SK-N-SH (cell line): ENCODE measurements at regions not wholly inside any gene's neighbourhood (a gene's known extent, or its start where the extent isn't known, plus 50 kb on each side); places are given as distances from the start of the nearest gene placed in this dataset.
A peak's percentile ranks its signal among the peaks of the same experiment; 100 is the strongest.

Experiments
- CTCF ChIA-PET: fragments of 300-600, 350-600 bp; formaldehyde crosslinking; extraction: SDS; loops from one replicate; lab custom pipeline; 2021; lab: Yijun Ruan, JAX
- POLR2A ChIA-PET: fragments of 350-600 bp; sonication (Branson Sonifier 250); formaldehyde crosslinking; extraction: SDS; loops from one replicate; lab custom pipeline; 2020; ENCODE audit warnings: antibody characterized with exemption, inconsistent platforms; lab: Yijun Ruan, JAX
- DNase-seq: peaks from one replicate; pipeline ENCODE4 v3.0.0; 2012
- H2AFZ ChIP-seq: fragments of 200-600 bp; sonication (generic); 2 replicates; pipeline ENCODE4 v1.8.1; 2016; ENCODE audit warnings: antibody characterized with exemption, mild to moderate bottlenecking, low read depth
- H3F3A ChIP-seq: fragments of 200-600 bp; sonication (generic); replicated peaks from 2 replicates; pipeline ENCODE3; 2016; ENCODE audit warnings: antibody characterized with exemption, mild to moderate bottlenecking; ENCODE audit not compliant: insufficient read depth
- H3K27ac ChIP-seq, 2 experiments: fragments of 200-500 bp in 1 of 2; fragments of 200-600 bp in 1 of 2; sonication (Bioruptor generic) in 1 of 2; sonication (generic), shearing (Covaris generic) in 1 of 2; 2 replicates each; pipeline versions ENCODE4 v1.5.1 to v1.6.1; 2014 to 2016; ENCODE audit warnings: low read depth in 2 of 2, inconsistent platforms in 1 of 2, low read length in 1 of 2, mild to moderate bottlenecking in 1 of 2, mixed read lengths in 1 of 2
- H3K27me3 ChIP-seq: fragments of 200-600 bp; sonication (generic), shearing (Covaris generic); 2 replicates; pipeline ENCODE4 v1.6.1; 2016; ENCODE audit warnings: mixed run types; ENCODE audit not compliant: insufficient read depth
- H3K36me3 ChIP-seq, 2 experiments: fragments of 200-500 bp in 1 of 2; fragments of 200-600 bp in 1 of 2; sonication (Bioruptor generic) in 1 of 2; sonication (generic) in 1 of 2; replicated peaks in 1 of 2; 2 replicates each; pipeline versions ENCODE3 to v1.5.1; 2014 to 2016; ENCODE audit warnings: low read length in 1 of 2, mild to moderate bottlenecking in 1 of 2; ENCODE audit not compliant: insufficient read depth in 2 of 2, control insufficient read depth in 1 of 2
- H3K4me1 ChIP-seq, 2 experiments: fragments of 200-500 bp in 1 of 2; fragments of 200-600 bp in 1 of 2; sonication (Bioruptor generic) in 1 of 2; sonication (generic), shearing (Covaris generic) in 1 of 2; 2 replicates each; pipeline versions ENCODE4 v1.5.1 to v1.6.1; 2014 to 2016; ENCODE audit warnings: low read depth in 1 of 2, low read length in 1 of 2, mixed run types in 1 of 2; ENCODE audit not compliant: insufficient read depth in 2 of 2, control insufficient read depth in 1 of 2
- H3K4me2 ChIP-seq: fragments of 200-600 bp; sonication (generic), shearing (Covaris generic); 2 replicates; pipeline ENCODE4 v1.6.1; 2017; ENCODE audit warnings: mixed run types
- H3K4me3 ChIP-seq, 2 experiments: fragments of 200-500 bp in 1 of 2; fragments of 200-600 bp in 1 of 2; sonication (Bioruptor generic) in 1 of 2; sonication (generic), shearing (Covaris generic) in 1 of 2; 2 replicates each; pipeline versions ENCODE4 v1.5.1 to v1.8.1; 2014 to 2016; ENCODE audit warnings: low read depth in 2 of 2, inconsistent platforms in 1 of 2, low read length in 1 of 2, mild to moderate bottlenecking in 1 of 2, mixed read lengths in 1 of 2, moderate library complexity in 1 of 2
- H3K79me2 ChIP-seq: fragments of 200-600 bp; sonication (generic); 2 replicates; pipeline ENCODE4 v1.8.1; 2017; ENCODE audit warnings: mild to moderate bottlenecking; ENCODE audit not compliant: insufficient read depth
- H3K9ac ChIP-seq: fragments of 200-600 bp; sonication (generic); 2 replicates; pipeline ENCODE4 v1.6.1; 2017; ENCODE audit warnings: mixed run types
- H3K9me2 ChIP-seq: fragments of 200-600 bp; sonication (generic); 2 replicates; pipeline ENCODE4 v1.6.1; 2017; ENCODE audit warnings: mixed run types
- H3K9me3 ChIP-seq: fragments of 200-600 bp; sonication (generic); 2 replicates; pipeline ENCODE4 v1.6.1; 2017; ENCODE audit warnings: mixed run types, mild to moderate bottlenecking, moderate library complexity
- H4K20me1 ChIP-seq: fragments of 200-600 bp; sonication (generic); 2 replicates; pipeline ENCODE4 v1.6.1; 2017; ENCODE audit warnings: mild to moderate bottlenecking, mixed run types; ENCODE audit not compliant: insufficient read depth
- CHD2 ChIP-seq: fragments of 150-350 bp; IDR thresholded peaks from 2 replicates; pipeline ENCODE4 v1.6.1; 2018; ENCODE audit warnings: low read length; ENCODE audit not compliant: partially characterized antibody
- ELF1 ChIP-seq: IDR thresholded peaks from 2 replicates; pipeline ENCODE4 v1.4.0; 2012
- EP300 ChIP-seq, 2 experiments: IDR thresholded peaks; 2 replicates each; pipeline versions ENCODE4 v1.4.0 to v1.6.1; 2012; ENCODE audit warnings: borderline replicate concordance in 1 of 2, low read depth in 1 of 2, low read length in 1 of 2
- EZH2phosphoT487 ChIP-seq: fragments of 200-600 bp; sonication (generic); IDR thresholded peaks from 2 replicates; pipeline ENCODE4 v1.6.1; 2017; ENCODE audit warnings: low read depth, mixed run types, mild to moderate bottlenecking, antibody characterized with exemption, moderate library complexity, borderline replicate concordance
- FOSL2 ChIP-seq: IDR thresholded peaks from 2 replicates; pipeline ENCODE4 v1.4.0; 2012; ENCODE audit warnings: low read depth, mild to moderate bottlenecking, moderate library complexity, borderline replicate concordance
- FOXJ3 ChIP-seq: sonication (generic); formaldehyde crosslinking; IDR thresholded peaks from 2 replicates; pipeline ENCODE4 v1.5.1; 2020; ENCODE audit warnings: mild to moderate bottlenecking, missing genetic modification reagents
- FOXM1 ChIP-seq: IDR thresholded peaks from 2 replicates; pipeline ENCODE4 v1.4.0; 2012; ENCODE audit warnings: low read depth, mild to moderate bottlenecking
- GABPA ChIP-seq: IDR thresholded peaks from 2 replicates; pipeline ENCODE4 v1.4.0; 2012; ENCODE audit warnings: low read depth, mild to moderate bottlenecking
- JUND ChIP-seq: IDR thresholded peaks from 2 replicates; pipeline ENCODE4 v1.4.0; 2012
- MEF2A ChIP-seq: IDR thresholded peaks from 2 replicates; pipeline ENCODE4 v1.4.0; 2012; ENCODE audit warnings: low read depth, borderline replicate concordance
- NFIC ChIP-seq: IDR thresholded peaks from 2 replicates; pipeline ENCODE4 v1.4.0; 2012; ENCODE audit warnings: borderline replicate concordance
- RXRA ChIP-seq: IDR thresholded peaks from 2 replicates; pipeline ENCODE4 v1.4.0; 2012; ENCODE audit warnings: low read depth, mild to moderate bottlenecking, borderline replicate concordance
- SIN3A ChIP-seq: IDR thresholded peaks from 2 replicates; pipeline ENCODE4 v1.6.1; 2012; ENCODE audit warnings: low read depth, mild to moderate bottlenecking, low read length, moderate library complexity, borderline replicate concordance
- SMC3 ChIP-seq: IDR thresholded peaks from 2 replicates; pipeline ENCODE4 v1.6.1; 2012; ENCODE audit warnings: low read depth, low read length, improper control_type of control experiment
- TAF1 ChIP-seq: IDR thresholded peaks from 2 replicates; pipeline ENCODE4 v1.6.1; 2012; ENCODE audit warnings: low read depth, mild to moderate bottlenecking, low read length, moderate library complexity, borderline replicate concordance
- TCF12 ChIP-seq: IDR thresholded peaks from 2 replicates; pipeline ENCODE4 v1.4.0; 2012
- TEAD4 ChIP-seq: IDR thresholded peaks from 2 replicates; pipeline ENCODE4 v1.4.0; 2012; ENCODE audit warnings: mild to moderate bottlenecking, borderline replicate concordance; ENCODE audit not compliant: insufficient read depth
- WGBS: methylation state at CpG from one replicate; pipeline ENCODE4 v1.1.6; 2017; ENCODE audit warnings: low lambda C conversion rate; 5-methylcytosine and 5-hydroxymethylcytosine counted together
- TF ChIP-seq, protein P1 (sequence below): IDR thresholded peaks from 2 replicates; pipeline ENCODE4; 2012
- TF ChIP-seq, protein P2 (sequence below): IDR thresholded peaks from 2 replicates; pipeline ENCODE4 v1.4.0; 2012; ENCODE audit warnings: low read depth, borderline replicate concordance
- TF ChIP-seq, protein P3 (sequence below): fragments of 150-350 bp; IDR thresholded peaks from 2 replicates; pipeline ENCODE4 v1.6.1; 2016; ENCODE audit warnings: mild to moderate bottlenecking, low read depth, low read length
- TF ChIP-seq, protein P4 (sequence below): fragments of 200-600 bp; sonication (generic); IDR thresholded peaks from 2 replicates; pipeline ENCODE4 v1.6.1; 2017; ENCODE audit warnings: antibody characterized with exemption, mild to moderate bottlenecking, moderate library complexity

DNA sequence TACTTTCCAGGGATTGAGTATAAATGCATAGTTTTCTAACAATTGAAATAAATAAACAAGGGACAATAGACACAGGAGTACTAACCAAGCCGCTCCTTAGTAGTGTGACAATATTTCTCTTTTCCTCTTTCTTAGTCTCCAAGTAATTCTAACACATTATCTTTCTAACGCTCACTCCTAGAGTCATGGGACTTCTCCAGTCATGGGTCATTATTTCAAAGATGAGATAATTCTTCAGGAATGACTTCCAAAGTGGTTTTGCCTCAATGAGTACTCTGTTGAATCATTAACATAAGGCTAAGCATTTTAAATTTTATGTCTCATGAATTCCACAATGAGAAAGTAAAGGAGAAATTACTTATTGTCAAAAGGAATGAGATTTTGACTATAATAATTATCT lies 605.8 kb upstream of the ADAMTS5 start:
- no peaks in the 10 kb centered on the region for H3K9me2 ChIP-seq
- H3K4me1 ChIP-seq: peaks cover 2 to 32% of the 10 kb centered on the region in 2 experiments; a peak in 2 of 4 replicates
- H3K27ac ChIP-seq: peak overlapping the region in 1 of 2 experiments; percentile 87; a peak in 2 of 4 replicates
- no peaks in the 10 kb centered on the region for H3K27me3 ChIP-seq
- H2AFZ ChIP-seq: no peak overlapping the region; the same call in 1 of the 2 replicates
- ChIA-PET POLR2A (no interaction called here), CTCF (no interaction called here)
- no peak for DNase-seq
- peaks cover 35% of the 10 kb centered on the region for H3F3A ChIP-seq
- TF ChIP-seq RXRA (no peak), SMC3 (no peak), ELF1 (no peak), NFIC (peak; percentile 7; the same call in 1 of the 2 replicates), FOSL2 (peak; percentile 46; the same call in 1 of the 2 replicates), TCF12 (peak; percentile 44; the same call in 1 of the 2 replicates), CHD2 (no peak), EP300 (IDR thresholded peaks at IDR 0.05; ENCODE audit: borderline replicate concordance in 1 of 2, low read depth in 1 of 2, low read length in 1 of 2) (peak in 1 of 2 experiments; percentile 72; a peak in 1 of 4 replicates), SIN3A (no peak), FOXM1 (0 out of 2 replicates have a peak, but pooled peaks have one; percentile 36), JUND (peak; percentile 65), MEF2A (no peak), EZH2phosphoT487 (no peak), TEAD4 (0 out of 2 replicates have a peak, but pooled peaks have one; percentile 29), FOXJ3 (no peak), TAF1 (no peak), GABPA (no peak)
- TF ChIP-seq, protein P1, sequence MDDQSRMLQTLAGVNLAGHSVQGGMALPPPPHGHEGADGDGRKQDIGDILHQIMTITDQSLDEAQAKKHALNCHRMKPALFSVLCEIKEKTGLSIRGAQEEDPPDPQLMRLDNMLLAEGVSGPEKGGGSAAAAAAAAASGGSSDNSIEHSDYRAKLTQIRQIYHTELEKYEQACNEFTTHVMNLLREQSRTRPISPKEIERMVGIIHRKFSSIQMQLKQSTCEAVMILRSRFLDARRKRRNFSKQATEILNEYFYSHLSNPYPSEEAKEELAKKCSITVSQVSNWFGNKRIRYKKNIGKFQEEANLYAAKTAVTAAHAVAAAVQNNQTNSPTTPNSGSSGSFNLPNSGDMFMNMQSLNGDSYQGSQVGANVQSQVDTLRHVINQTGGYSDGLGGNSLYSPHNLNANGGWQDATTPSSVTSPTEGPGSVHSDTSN: peak; percentile 58
- TF ChIP-seq, protein P2, sequence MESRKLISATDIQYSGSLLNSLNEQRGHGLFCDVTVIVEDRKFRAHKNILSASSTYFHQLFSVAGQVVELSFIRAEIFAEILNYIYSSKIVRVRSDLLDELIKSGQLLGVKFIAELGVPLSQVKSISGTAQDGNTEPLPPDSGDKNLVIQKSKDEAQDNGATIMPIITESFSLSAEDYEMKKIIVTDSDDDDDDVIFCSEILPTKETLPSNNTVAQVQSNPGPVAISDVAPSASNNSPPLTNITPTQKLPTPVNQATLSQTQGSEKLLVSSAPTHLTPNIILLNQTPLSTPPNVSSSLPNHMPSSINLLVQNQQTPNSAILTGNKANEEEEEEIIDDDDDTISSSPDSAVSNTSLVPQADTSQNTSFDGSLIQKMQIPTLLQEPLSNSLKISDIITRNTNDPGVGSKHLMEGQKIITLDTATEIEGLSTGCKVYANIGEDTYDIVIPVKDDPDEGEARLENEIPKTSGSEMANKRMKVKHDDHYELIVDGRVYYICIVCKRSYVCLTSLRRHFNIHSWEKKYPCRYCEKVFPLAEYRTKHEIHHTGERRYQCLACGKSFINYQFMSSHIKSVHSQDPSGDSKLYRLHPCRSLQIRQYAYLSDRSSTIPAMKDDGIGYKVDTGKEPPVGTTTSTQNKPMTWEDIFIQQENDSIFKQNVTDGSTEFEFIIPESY: no peak
- TF ChIP-seq, protein P3, sequence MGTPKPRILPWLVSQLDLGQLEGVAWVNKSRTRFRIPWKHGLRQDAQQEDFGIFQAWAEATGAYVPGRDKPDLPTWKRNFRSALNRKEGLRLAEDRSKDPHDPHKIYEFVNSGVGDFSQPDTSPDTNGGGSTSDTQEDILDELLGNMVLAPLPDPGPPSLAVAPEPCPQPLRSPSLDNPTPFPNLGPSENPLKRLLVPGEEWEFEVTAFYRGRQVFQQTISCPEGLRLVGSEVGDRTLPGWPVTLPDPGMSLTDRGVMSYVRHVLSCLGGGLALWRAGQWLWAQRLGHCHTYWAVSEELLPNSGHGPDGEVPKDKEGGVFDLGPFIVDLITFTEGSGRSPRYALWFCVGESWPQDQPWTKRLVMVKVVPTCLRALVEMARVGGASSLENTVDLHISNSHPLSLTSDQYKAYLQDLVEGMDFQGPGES: no peak
- TF ChIP-seq, protein P4, sequence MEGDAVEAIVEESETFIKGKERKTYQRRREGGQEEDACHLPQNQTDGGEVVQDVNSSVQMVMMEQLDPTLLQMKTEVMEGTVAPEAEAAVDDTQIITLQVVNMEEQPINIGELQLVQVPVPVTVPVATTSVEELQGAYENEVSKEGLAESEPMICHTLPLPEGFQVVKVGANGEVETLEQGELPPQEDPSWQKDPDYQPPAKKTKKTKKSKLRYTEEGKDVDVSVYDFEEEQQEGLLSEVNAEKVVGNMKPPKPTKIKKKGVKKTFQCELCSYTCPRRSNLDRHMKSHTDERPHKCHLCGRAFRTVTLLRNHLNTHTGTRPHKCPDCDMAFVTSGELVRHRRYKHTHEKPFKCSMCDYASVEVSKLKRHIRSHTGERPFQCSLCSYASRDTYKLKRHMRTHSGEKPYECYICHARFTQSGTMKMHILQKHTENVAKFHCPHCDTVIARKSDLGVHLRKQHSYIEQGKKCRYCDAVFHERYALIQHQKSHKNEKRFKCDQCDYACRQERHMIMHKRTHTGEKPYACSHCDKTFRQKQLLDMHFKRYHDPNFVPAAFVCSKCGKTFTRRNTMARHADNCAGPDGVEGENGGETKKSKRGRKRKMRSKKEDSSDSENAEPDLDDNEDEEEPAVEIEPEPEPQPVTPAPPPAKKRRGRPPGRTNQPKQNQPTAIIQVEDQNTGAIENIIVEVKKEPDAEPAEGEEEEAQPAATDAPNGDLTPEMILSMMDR: no peak
- WGBS: 55% methylated on average over 2 of the region's 2 CpGs
- H3K9ac ChIP-seq: peak overlapping the region; percentile 50
- no peak overlapping the region for H3K4me2 ChIP-seq
- no peaks in the 10 kb centered on the region for H3K9me3 ChIP-seq
- H3K4me3 ChIP-seq: no peak overlapping the region
- no peaks in the 10 kb centered on the region for H3K36me3 ChIP-seq
- H4K20me1 ChIP-seq: no peaks in the 10 kb centered on the region
- no peaks in the 10 kb centered on the region for H3K79me2 ChIP-seq
